Lung (tissue), 11 donors: ENCODE measurements at regions not wholly inside any gene's neighbourhood (a gene's known extent, or its start where the extent isn't known, plus 50 kb on each side); places are given as distances from the start of the nearest gene placed in this dataset.

Experiments used
- ATAC-seq: fragments of 200-7000 bp; cut with Tn5 transposase; one replicate; pipeline ENCODE4 v1.9.1; 2020; ENCODE audit warnings: moderate number of reproducible peaks; ENCODE audit not compliant: insufficient read depth, low FRiP score
- DNase-seq, 3 donors: peaks; one replicate each; pipeline ENCODE4 v3.0.0-alpha.2; 2013 to 2017
- H3K27ac ChIP-seq, 2 donors: one replicate each; pipeline ENCODE4 v1.5.1; 2013; ENCODE audit warnings: mild to moderate bottlenecking in 2 of 2, moderate library complexity in 2 of 2, control low read depth in 1 of 2, inconsistent platforms in 1 of 2, low read depth in 1 of 2, low read length in 1 of 2
- H3K27me3 ChIP-seq, 3 donors: one replicate each; pipeline ENCODE4 v1.5.1; 2013; ENCODE audit warnings: low read length in 2 of 3; ENCODE audit not compliant: control insufficient read depth in 3 of 3, insufficient read depth in 3 of 3
- H3K36me3 ChIP-seq, 4 donors: one replicate each; pipeline ENCODE4 v1.5.1; 2013; ENCODE audit warnings: low read length in 4 of 4, mild to moderate bottlenecking in 1 of 4, moderate library complexity in 1 of 4; ENCODE audit not compliant: control insufficient read depth in 4 of 4, insufficient read depth in 4 of 4
- H3K4me1 ChIP-seq, 5 donors: one replicate each; pipeline ENCODE4 v1.5.1; 2013; ENCODE audit warnings: low read length in 5 of 5, mild to moderate bottlenecking in 2 of 5, moderate library complexity in 1 of 5; ENCODE audit not compliant: control insufficient read depth in 5 of 5, insufficient read depth in 5 of 5
- H3K4me3 ChIP-seq: one replicate; pipeline ENCODE4 v1.5.1; 2013; ENCODE audit warnings: mild to moderate bottlenecking, control low read depth, moderate library complexity
- H3K9ac ChIP-seq, 2 donors: one replicate each; pipeline ENCODE4 v1.5.1; 2013; ENCODE audit warnings: low read length in 2 of 2, control low read depth in 1 of 2; ENCODE audit not compliant: insufficient read depth in 1 of 2
- H3K9me3 ChIP-seq, 4 donors: one replicate each; pipeline ENCODE4 v1.5.1; 2013; ENCODE audit warnings: low read length in 3 of 4, mild to moderate bottlenecking in 1 of 4, moderate library complexity in 1 of 4; ENCODE audit not compliant: control insufficient read depth in 4 of 4, insufficient read depth in 3 of 4
- CTCF ChIP-seq: IDR thresholded peaks from 2 replicates; pipeline ENCODE4 v1.5.1; 2012; ENCODE audit warnings: mild to moderate bottlenecking; ENCODE audit errors: control extremely low read depth, extremely low read depth
- WGBS, 2 donors: extraction: QIAGEN DNeasy Blood & Tissue Kit; methylation state at CpG; one replicate each; pipeline ENCODE4 v1.1.7; 2013; 5-methylcytosine and 5-hydroxymethylcytosine counted together
- donor health status: control.
- donor health status: control.
- donor health status: Bipolar disorder and iron deficiency.
- donor health status: healthy.
- donor health status: DM: yes; HTN: yes; CAD: no.

DNA sequence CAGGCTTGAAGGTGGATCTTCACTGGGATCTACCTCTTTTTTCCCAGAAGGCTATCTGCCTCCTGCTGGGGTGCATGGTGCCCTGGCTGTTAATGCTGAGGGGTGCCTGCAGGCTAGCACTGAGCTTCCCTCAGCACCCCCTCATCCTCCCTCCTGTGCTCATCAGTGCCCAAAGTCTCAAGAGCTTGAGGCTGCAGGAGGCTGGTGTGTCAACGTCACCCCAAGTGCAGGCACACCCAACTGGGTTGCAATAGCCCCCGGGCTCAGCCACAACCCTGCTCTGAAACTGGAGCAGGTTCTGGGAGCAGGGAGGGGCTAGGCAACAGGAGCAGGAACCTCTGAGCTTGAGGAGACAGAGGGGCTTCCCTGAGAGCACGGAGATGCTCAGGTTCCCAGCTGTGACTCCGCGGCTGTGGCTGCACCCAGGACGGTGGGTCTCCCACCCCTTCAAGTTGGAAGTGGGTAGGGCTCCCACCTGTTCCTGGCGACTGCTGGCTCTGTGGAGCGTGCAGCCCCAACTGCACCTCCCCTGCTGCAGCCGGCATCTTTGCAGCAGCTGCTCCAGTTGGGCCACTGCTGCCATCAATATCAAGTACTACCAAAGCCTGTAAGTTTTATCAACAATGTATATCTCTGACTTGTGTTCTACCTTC, 1266.6 kb upstream of the C9orf72 start:
- Histone ChIP-seq H3K4me3 (no peak overlapping the region), H3K27ac (no peak overlapping the region), H3K27me3 (peaks cover 0 to 2% (median 0%) of the 10 kb centered on the region in 3 donors), H3K9me3 (peaks cover 0 to 13% (median 0%) of the 10 kb centered on the region in 4 donors), H3K9ac (no peak overlapping the region), H3K4me1 (no peaks in the 10 kb centered on the region), H3K36me3 (no peaks in the 10 kb centered on the region)
- no peak for TF ChIP-seq CTCF
- DNase-seq (no peak), ATAC-seq (no peak)
- 88 to 89% methylated on average over 9 of the region's 9 CpGs for WGBS, 2 donors

DNA sequence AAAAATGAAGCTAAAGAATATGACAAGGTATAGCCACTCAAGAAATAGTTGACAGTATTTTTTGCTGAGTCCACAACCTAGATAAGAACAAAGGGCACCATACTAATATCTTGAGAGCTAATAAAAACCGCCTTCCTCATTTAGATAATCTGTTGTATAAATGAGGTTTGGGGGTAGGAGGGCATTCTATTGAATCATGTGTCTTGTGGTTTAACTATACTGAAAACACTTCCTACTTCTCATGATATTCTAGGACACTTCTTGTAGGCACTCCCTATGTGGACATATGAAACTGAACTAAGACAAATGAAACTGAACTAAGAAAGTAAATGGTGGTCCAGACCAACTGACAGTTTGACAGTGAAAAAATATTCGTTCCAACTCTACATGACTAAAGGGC, 1268.5 kb upstream of the C9orf72 start:
- 77 to 80% methylated on average over 2 of the region's 2 CpGs for WGBS, 2 donors
- Histone ChIP-seq H3K9me3 (peaks cover 0 to 13% (median 0%) of the 10 kb centered on the region in 4 donors), H3K27me3 (peaks cover 0 to 2% (median 0%) of the 10 kb centered on the region in 3 donors), H3K4me1 (no peaks in the 10 kb centered on the region), H3K4me3 (no peak overlapping the region), H3K36me3 (no peaks in the 10 kb centered on the region), H3K27ac (no peak overlapping the region), H3K9ac (no peak overlapping the region)
- TF ChIP-seq CTCF: no peak
- ATAC-seq (no peak), DNase-seq (no peak)

DNA sequence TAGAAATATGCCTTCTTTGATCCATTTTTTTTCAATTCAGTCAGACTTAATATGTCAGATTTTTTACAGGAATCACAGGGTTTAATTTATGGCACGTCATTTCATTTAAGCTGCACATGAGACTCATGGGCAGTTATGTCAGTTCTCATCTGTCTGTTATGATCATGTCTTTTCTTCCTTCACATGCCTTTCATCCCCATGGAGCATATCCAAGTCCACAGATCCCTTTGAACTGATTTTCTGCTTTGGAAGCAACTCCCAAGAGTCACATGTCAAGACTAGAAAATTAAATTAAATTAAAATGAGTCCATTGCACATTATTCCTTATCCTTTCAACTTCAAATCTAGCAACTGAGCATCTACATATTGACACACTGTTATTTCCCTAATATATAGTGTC, 1274.0 kb upstream of the C9orf72 start:
- Histone ChIP-seq H3K4me1 (peaks cover 0 to 4% (median 0%) of the 10 kb centered on the region in 5 donors), H3K4me3 (no peak overlapping the region), H3K9ac (no peak overlapping the region), H3K27ac (no peak overlapping the region), H3K9me3 (no peaks in the 10 kb centered on the region), H3K27me3 (peaks cover 0 to 2% (median 0%) of the 10 kb centered on the region in 3 donors), H3K36me3 (no peaks in the 10 kb centered on the region)
- 85 to 89% methylated on average over 1 of the region's 1 CpG for WGBS, 2 donors
- ATAC-seq (no peak), DNase-seq (no peak)
- TF ChIP-seq CTCF: no peak

DNA sequence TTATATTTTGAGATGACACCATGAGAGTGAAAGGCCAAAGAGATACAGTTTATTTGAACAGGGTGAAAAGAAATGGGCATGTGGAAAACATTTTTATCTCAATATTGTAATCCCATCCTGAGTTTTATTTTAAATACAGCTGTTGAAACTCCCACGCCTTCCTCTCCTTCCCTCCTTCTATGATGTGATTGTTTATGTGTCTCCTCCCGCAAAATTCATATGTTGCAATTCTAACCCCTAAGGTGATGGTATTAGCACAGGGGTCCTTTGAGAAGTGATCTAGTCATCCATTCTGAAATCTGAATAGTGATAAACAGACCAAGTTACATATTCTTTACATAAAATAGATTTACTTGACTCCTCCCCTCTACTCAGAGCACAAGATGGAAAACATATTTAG, 1275.4 kb upstream of the C9orf72 start:
- DNase-seq (no peak), ATAC-seq (no peak)
- no peak for TF ChIP-seq CTCF
- no peaks in the 10 kb centered on the region for H3K36me3 ChIP-seq
- no peaks in the 10 kb centered on the region for H3K27me3 ChIP-seq
- H3K9me3 ChIP-seq: no peaks in the 10 kb centered on the region
- H3K4me1 ChIP-seq: peaks cover 0 to 4% (median 0%) of the 10 kb centered on the region in 5 donors
- 75 to 82% methylated on average over 2 of the region's 2 CpGs for WGBS, 2 donors
- no peak overlapping the region for H3K27ac ChIP-seq
- no peak overlapping the region for H3K9ac ChIP-seq
- H3K4me3 ChIP-seq: no peak overlapping the region
